GM12878 (cell line): ENCODE measurements at regions not wholly inside any gene's neighbourhood (a gene's known extent, or its start where the extent isn't known, plus 50 kb on each side); places are given as distances from the start of the nearest gene placed in this dataset.

Source experiments
- ATAC-seq: fragments of 200-7000 bp; cut with Tn5 transposase; 3 replicates; pipeline ENCODE4 v1.9.1; 2020; ENCODE audit warnings: mild to moderate bottlenecking, moderate library complexity
- BruUV-seq: library from RNA; stranded (reverse); fragments of 400-500 nt; replicated peaks from 2 replicates; lab custom pipeline; 2021; lab: Mats Ljungman, UMichigan
- CTCF ChIA-PET: fragments of 300-600 bp; sonication (Branson Sonifier 250); formaldehyde crosslinking; extraction: SDS; loops from one replicate; lab custom pipeline; 2021; ENCODE audit warnings: inconsistent platforms; lab: Yijun Ruan, JAX
- POLR2A ChIA-PET: fragments of 350-600 bp; formaldehyde crosslinking; extraction: SDS; loops from one replicate; lab custom pipeline; 2021; ENCODE audit warnings: inconsistent platforms; lab: Charles Lee
- RAD21 ChIA-PET: fragments of 300-600 bp; sonication (Branson Sonifier 250); formaldehyde crosslinking; loops from one replicate; lab custom pipeline; 2023; ENCODE audit warnings: antibody characterized with exemption; ENCODE audit not compliant: unreplicated experiment; lab: Charles Lee
- SMC1A ChIA-PET: fragments of 300-600 bp; sonication (Branson Sonifier 250); formaldehyde crosslinking; loops from one replicate; lab custom pipeline; 2023; ENCODE audit not compliant: unreplicated experiment, uncharacterized antibody; lab: Charles Lee
- DNase-seq: peaks from one replicate; pipeline ENCODE4 v3.0.0-alpha.2; 2011; ENCODE audit warnings: low read depth, low spot score
- FAIRE-seq: peaks from 3 replicates; lab custom pipeline; 2011; peaks lifted over from hg19 to GRCh38; lab: Jason Lieb, UNC
- H2AFZ ChIP-seq: 2 replicates; pipeline ENCODE4 v1.6.0; 2011; ENCODE audit warnings: low read depth, low read length, control low read depth; ENCODE audit not compliant: control insufficient read depth
- H3K27ac ChIP-seq: 2 replicates; pipeline ENCODE4 v1.5.1; 2011; ENCODE audit warnings: control low read depth; ENCODE audit not compliant: control insufficient read depth, insufficient read depth
- H3K27me3 ChIP-seq, 2 experiments: replicated peaks in 1 of 2; 2 replicates each; pipeline versions ENCODE4 v1.6.0 to v1.6.1; 2011; ENCODE audit warnings: low read length in 1 of 2; ENCODE audit not compliant: control insufficient read depth in 2 of 2, insufficient read depth in 2 of 2
- H3K36me3 ChIP-seq, 2 experiments: 2 replicates each; pipeline ENCODE4 v1.5.1; 2011; ENCODE audit warnings: low read length in 1 of 2; ENCODE audit not compliant: control insufficient read depth in 2 of 2, insufficient read depth in 2 of 2
- H3K4me1 ChIP-seq: 2 replicates; pipeline ENCODE4 v1.6.1; 2011; ENCODE audit warnings: mild to moderate bottlenecking, low read length, moderate library complexity, mixed read lengths; ENCODE audit not compliant: control insufficient read depth, insufficient read depth
- H3K4me2 ChIP-seq: 2 replicates; pipeline ENCODE4 v1.6.0; 2011; ENCODE audit warnings: control low read depth; ENCODE audit not compliant: control insufficient read depth, insufficient read depth
- H3K4me3 ChIP-seq: fragments of 200-600 bp; sonication (generic); 2 replicates; pipeline ENCODE4 v1.5.1; 2016
- H3K79me2 ChIP-seq: 2 replicates; pipeline ENCODE4 v1.6.0; 2011; ENCODE audit warnings: low read length; ENCODE audit not compliant: control insufficient read depth, insufficient read depth
- H3K9ac ChIP-seq: 2 replicates; pipeline ENCODE4 v1.8.0; 2011; ENCODE audit warnings: low read length, control low read depth, mixed read lengths; ENCODE audit not compliant: control insufficient read depth, insufficient read depth
- H3K9me3 ChIP-seq: replicated peaks from 3 replicates; pipeline ENCODE4 v1.5.1; 2011; ENCODE audit warnings: mild to moderate bottlenecking, low read length; ENCODE audit not compliant: control insufficient read depth, insufficient read depth
- H4K20me1 ChIP-seq: 2 replicates; pipeline ENCODE4 v1.6.0; 2011; ENCODE audit not compliant: control insufficient read depth, insufficient read depth
- ASH2L ChIP-seq: fragments of 300-600, 200-600 bp; sonication (generic); IDR thresholded peaks from 2 replicates; pipeline ENCODE4 v1.6.1; 2017; ENCODE audit warnings: low read depth, mild to moderate bottlenecking, borderline replicate concordance
- ATF3 ChIP-seq: IDR thresholded peaks from 2 replicates; pipeline ENCODE4 v1.6.1; 2011; ENCODE audit warnings: low read depth, mild to moderate bottlenecking, low read length, moderate library complexity, borderline replicate concordance; ENCODE audit errors: extremely low read depth
- CREM ChIP-seq: IDR thresholded peaks from 2 replicates; pipeline ENCODE4 v1.6.1; 2014; ENCODE audit warnings: antibody characterized with exemption, low read depth
- CTCF ChIP-seq, 3 experiments: IDR thresholded peaks in 2 of 3; conservative IDR thresholded peaks in 1 of 3; 2 replicates each; pipeline ENCODE4 v1.5.1; 2011; ENCODE audit warnings: low read depth in 3 of 3, low read length in 3 of 3, mild to moderate bottlenecking in 3 of 3, control low read depth in 2 of 3, moderate library complexity in 2 of 3, inconsistent platforms in 1 of 3, mixed read lengths in 1 of 3; ENCODE audit not compliant: control insufficient read depth in 2 of 3, insufficient read depth in 1 of 3; ENCODE audit errors: extremely low read depth in 1 of 3
- FOS ChIP-seq: IDR thresholded peaks from 3 replicates; pipeline ENCODE4 v1.6.1; 2011; ENCODE audit warnings: borderline replicate concordance; ENCODE audit not compliant: insufficient read length; ENCODE audit errors: extremely low read depth
- HDAC6 ChIP-seq: fragments of 200-600 bp; sonication (generic); IDR thresholded peaks from one replicate; pipeline ENCODE4 v1.8.0; 2017; ENCODE audit warnings: antibody characterized with exemption; ENCODE audit not compliant: unreplicated experiment
- HSF1 ChIP-seq: fragments of 150-350 bp; IDR thresholded peaks from 2 replicates; pipeline ENCODE4 v1.6.1; 2014; ENCODE audit warnings: mild to moderate bottlenecking, low read depth, low read length
- LARP7 ChIP-seq: fragments of 450-650 bp; IDR thresholded peaks from 2 replicates; pipeline ENCODE4 v1.6.1; 2017; ENCODE audit warnings: mild to moderate bottlenecking
- NFXL1 ChIP-seq: fragments of 450-650 bp; IDR thresholded peaks from 2 replicates; pipeline ENCODE4 v1.6.1; 2017; ENCODE audit warnings: antibody characterized with exemption, mild to moderate bottlenecking, borderline replicate concordance
- NFYA ChIP-seq: IDR thresholded peaks from 2 replicates; pipeline ENCODE4 v1.6.1; 2011; ENCODE audit warnings: low read depth, mild to moderate bottlenecking, low read length, improper control_type of control experiment, borderline replicate concordance
- POLR2AphosphoS5 ChIP-seq: IDR thresholded peaks from 2 replicates; pipeline ENCODE4 v1.6.1; 2011; ENCODE audit warnings: mild to moderate bottlenecking, low read length, inconsistent platforms
- SMAD5 ChIP-seq: IDR thresholded peaks from 2 replicates; pipeline ENCODE4 v1.6.1; 2016; ENCODE audit warnings: antibody characterized with exemption, low read depth
- TARDBP ChIP-seq: IDR thresholded peaks from 2 replicates; pipeline ENCODE4 v1.6.1; 2016; ENCODE audit warnings: borderline replicate concordance
- TCF3 ChIP-seq: IDR thresholded peaks from 2 replicates; pipeline ENCODE4 v1.6.1; 2012; ENCODE audit warnings: low read depth, mild to moderate bottlenecking, low read length, borderline replicate concordance; ENCODE audit not compliant: insufficient read depth
- ZBED1 ChIP-seq: IDR thresholded peaks from 2 replicates; pipeline ENCODE4 v1.6.1; 2016; ENCODE audit warnings: borderline replicate concordance
- ZNF24 ChIP-seq: fragments of 450-650 bp; IDR thresholded peaks from 2 replicates; pipeline ENCODE4 v1.6.1; 2017; ENCODE audit warnings: antibody characterized with exemption, mild to moderate bottlenecking
- ZNF274 ChIP-seq: IDR thresholded peaks from one replicate; pipeline ENCODE4 v1.8.0; 2011; ENCODE audit not compliant: insufficient read length, insufficient read depth
- ZNF592 ChIP-seq: fragments of 450-650 bp; IDR thresholded peaks from 2 replicates; pipeline ENCODE4 v1.6.1; 2017; ENCODE audit warnings: mild to moderate bottlenecking, moderate library complexity
- in situ Hi-C: fragments of 300-500 bp; cut with MboI; formaldehyde crosslinking; loops from 9 replicates; pipeline ENCODE4 v1.14.3; 2018; ENCODE audit warnings: mixed read lengths
- intact Hi-C: fragments of 100-400 bp; cut with micrococcal nuclease; formaldehyde crosslinking; loops from one replicate; pipeline ENCODE4 v1.14.2; 2022; ENCODE audit not compliant: unreplicated experiment

- no peak for FAIRE-seq
- Histone ChIP-seq H2AFZ (no peak overlapping the region), H3K9ac (no peak overlapping the region), H3K27me3 (peaks cover 0 to 2% of the 10 kb centered on the region in 2 experiments; a peak in 1 of 4 replicates), H3K4me2 (no peak overlapping the region), H3K4me1 (no peaks in the 10 kb centered on the region), H3K36me3 (no peaks in the 10 kb centered on the region), H4K20me1 (no peaks in the 10 kb centered on the region), H3K4me3 (no peak overlapping the region), H3K9me3 (no peaks in the 10 kb centered on the region), H3K79me2 (no peaks in the 10 kb centered on the region), H3K27ac (no peak overlapping the region)
- in situ Hi-C loops (no loop called here), intact Hi-C loops (no loop called here)
- SMC1A ChIA-PET, result no interaction called here
- POLR2A ChIA-PET, result no interaction called here
- RAD21 ChIA-PET, result no interaction called here
- no TSS peak for BruUV-seq
- ATAC-seq, result no peak
- CTCF ChIA-PET, result no interaction called here
- no peak for DNase-seq
- TF ChIP-seq HSF1 (no peak), SMAD5 (no peak), ZNF274 (no peak), ZNF592 (no peak), ZNF24 (no peak), ATF3 (no peak), TCF3 (no peak), ASH2L (no peak), LARP7 (no peak), CREM (no peak), NFYA (no peak), TARDBP (no peak), POLR2AphosphoS5 (no peak), FOS (no peak), ZBED1 (no peak), NFXL1 (no peak), CTCF (IDR thresholded peaks at IDR 0.05 in 2 of 3, conservative IDR thresholded peaks at IDR 0.05 in 1 of 3; ENCODE audit: control insufficient read depth in 2 of 3, extremely low read depth in 1 of 3, insufficient read depth in 1 of 3, low read depth in 3 of 3, low read length in 3 of 3) (no peak), HDAC6 (no peak)
Measured at GRCh38 chr11:107182978-107183377, 164.7 kb upstream of the GUCY1A2 start.
